ENCODE measurements at regions not wholly inside any gene's neighbourhood (a gene's known extent, or its start where the extent isn't known, plus 50 kb on each side); places are given as distances from the start of the nearest gene placed in this dataset.

- intact Hi-C loops (cut with micrococcal nuclease) = no loop called here
- Mint-ChIP-seq H3K4me3 (no peak overlapping the region), H3K36me3 (ENCODE audit: low read depth) (no peaks in the 10 kb centered on the region), H3K4me1 (ENCODE audit: low read depth) (no peaks in the 10 kb centered on the region), H3K27me3 (ENCODE audit: insufficient read depth) (peaks cover 6% of the 10 kb centered on the region), H3K27ac (no peak overlapping the region), H3K9me3 (no peaks in the 10 kb centered on the region)
- DNase-seq (ENCODE audit: low spot score) = no peak
Measured at GRCh38 chr11:32255841-32256240, 165.0 kb downstream of the RCN1 start.

- DNase-seq (ENCODE audit: low spot score) = no peak
- Mint-ChIP-seq H3K4me3 (no peak overlapping the region), H3K9me3 (no peaks in the 10 kb centered on the region), H3K36me3 (ENCODE audit: low read depth) (no peaks in the 10 kb centered on the region), H3K27me3 (ENCODE audit: insufficient read depth) (peaks cover 6% of the 10 kb centered on the region), H3K27ac (no peak overlapping the region), H3K4me1 (ENCODE audit: low read depth) (no peaks in the 10 kb centered on the region)
- intact Hi-C loops (cut with micrococcal nuclease) = no loop called here
Measured at GRCh38 chr11:32256466-32256865, 165.6 kb downstream of the RCN1 start.

GRCh38 chr11:32259641-32260081, 168.8 kb downstream of the RCN1 start:
- peaks cover 4% of the 10 kb centered on the region for H3K27me3 Mint-ChIP-seq (ENCODE audit: insufficient read depth)
- no peaks in the 10 kb centered on the region for H3K36me3 Mint-ChIP-seq (ENCODE audit: low read depth)
- no peak overlapping the region for H3K4me3 Mint-ChIP-seq
- DNase-seq (ENCODE audit: low spot score) = no peak
- H3K4me1 Mint-ChIP-seq (ENCODE audit: low read depth) = no peaks in the 10 kb centered on the region
- no peaks in the 10 kb centered on the region for H3K9me3 Mint-ChIP-seq
- intact Hi-C loops (cut with micrococcal nuclease) = no loop called here
- no peak overlapping the region for H3K27ac Mint-ChIP-seq

- Mint-ChIP-seq H3K36me3 (ENCODE audit: low read depth) (no peaks in the 10 kb centered on the region), H3K4me1 (ENCODE audit: low read depth) (no peaks in the 10 kb centered on the region), H3K27me3 (ENCODE audit: insufficient read depth) (peaks cover 4% of the 10 kb centered on the region), H3K27ac (no peak overlapping the region), H3K9me3 (no peaks in the 10 kb centered on the region), H3K4me3 (no peak overlapping the region)
- intact Hi-C loops (cut with micrococcal nuclease) = no loop called here
- DNase-seq (ENCODE audit: low spot score) = no peak
Measured at GRCh38 chr11:32262367-32262766, 171.5 kb downstream of the RCN1 start.

- no peak overlapping the region for H3K27ac Mint-ChIP-seq
- no peaks in the 10 kb centered on the region for H3K36me3 Mint-ChIP-seq (ENCODE audit: low read depth)
- no peaks in the 10 kb centered on the region for H3K4me1 Mint-ChIP-seq (ENCODE audit: low read depth)
- H3K9me3 Mint-ChIP-seq = no peaks in the 10 kb centered on the region
- H3K27me3 Mint-ChIP-seq (ENCODE audit: insufficient read depth) = peaks cover 3% of the 10 kb centered on the region
- no peak overlapping the region for H3K4me3 Mint-ChIP-seq
- intact Hi-C loops (cut with micrococcal nuclease) = no loop called here
- no peak for DNase-seq (ENCODE audit: low spot score)
Measured at GRCh38 chr11:32265911-32266310, 169.4 kb downstream of the WT1 start.

GRCh38 chr11:32266601-32267000, 168.7 kb downstream of the WT1 start:
- Mint-ChIP-seq H3K4me1 (ENCODE audit: low read depth) (no peaks in the 10 kb centered on the region), H3K36me3 (ENCODE audit: low read depth) (no peaks in the 10 kb centered on the region), H3K27me3 (ENCODE audit: insufficient read depth) (peaks cover 3% of the 10 kb centered on the region), H3K27ac (no peak overlapping the region), H3K9me3 (no peaks in the 10 kb centered on the region), H3K4me3 (no peak overlapping the region)
- intact Hi-C loops (cut with micrococcal nuclease) = no loop called here
- no peak for DNase-seq (ENCODE audit: low spot score)

- DNase-seq (ENCODE audit: low spot score) = no peak
- no peaks in the 10 kb centered on the region for H3K36me3 Mint-ChIP-seq (ENCODE audit: low read depth)
- no peak overlapping the region for H3K4me3 Mint-ChIP-seq
- H3K4me1 Mint-ChIP-seq (ENCODE audit: low read depth) = no peaks in the 10 kb centered on the region
- intact Hi-C loops (cut with micrococcal nuclease) = no loop called here
- no peaks in the 10 kb centered on the region for H3K9me3 Mint-ChIP-seq
- H3K27me3 Mint-ChIP-seq (ENCODE audit: insufficient read depth) = peaks cover 3% of the 10 kb centered on the region
- H3K27ac Mint-ChIP-seq = no peak overlapping the region
Measured at GRCh38 chr11:32267679-32268187, 167.6 kb downstream of the WT1 start.

GRCh38 chr11:32273931-32274330, 161.4 kb downstream of the WT1 start:
- H3K27ac Mint-ChIP-seq = no peak overlapping the region
- H3K4me1 Mint-ChIP-seq (ENCODE audit: low read depth) = no peaks in the 10 kb centered on the region
- DNase-seq (ENCODE audit: low spot score) = no peak
- no peaks in the 10 kb centered on the region for H3K9me3 Mint-ChIP-seq
- intact Hi-C loops (cut with micrococcal nuclease) = no loop called here
- H3K4me3 Mint-ChIP-seq = no peak overlapping the region
- H3K36me3 Mint-ChIP-seq (ENCODE audit: low read depth) = no peaks in the 10 kb centered on the region
- H3K27me3 Mint-ChIP-seq (ENCODE audit: insufficient read depth) = peaks cover 2% of the 10 kb centered on the region

GRCh38 chr11:32279672-32280071, 155.7 kb downstream of the WT1 start:
- peaks cover 5% of the 10 kb centered on the region for H3K4me1 Mint-ChIP-seq (ENCODE audit: low read depth)
- DNase-seq (ENCODE audit: low spot score) = no peak
- intact Hi-C loops (cut with micrococcal nuclease) = no loop called here
- no peak overlapping the region for H3K4me3 Mint-ChIP-seq
- no peak overlapping the region for H3K27ac Mint-ChIP-seq
- no peaks in the 10 kb centered on the region for H3K36me3 Mint-ChIP-seq (ENCODE audit: low read depth)
- no peaks in the 10 kb centered on the region for H3K9me3 Mint-ChIP-seq
- H3K27me3 Mint-ChIP-seq (ENCODE audit: insufficient read depth) = no peaks in the 10 kb centered on the region

GRCh38 chr11:32280339-32280738, 155.0 kb downstream of the WT1 start:
- no peaks in the 10 kb centered on the region for H3K36me3 Mint-ChIP-seq (ENCODE audit: low read depth)
- H3K4me3 Mint-ChIP-seq = no peak overlapping the region
- no peak for DNase-seq (ENCODE audit: low spot score)
- H3K27me3 Mint-ChIP-seq (ENCODE audit: insufficient read depth) = no peaks in the 10 kb centered on the region
- no peaks in the 10 kb centered on the region for H3K9me3 Mint-ChIP-seq
- H3K27ac Mint-ChIP-seq = no peak overlapping the region
- intact Hi-C loops (cut with micrococcal nuclease) = no loop called here
- H3K4me1 Mint-ChIP-seq (ENCODE audit: low read depth) = peaks cover 5% of the 10 kb centered on the region

- no peaks in the 10 kb centered on the region for H3K4me1 Mint-ChIP-seq (ENCODE audit: low read depth)
- no peak overlapping the region for H3K4me3 Mint-ChIP-seq
- H3K36me3 Mint-ChIP-seq (ENCODE audit: low read depth) = no peaks in the 10 kb centered on the region
- H3K9me3 Mint-ChIP-seq = no peaks in the 10 kb centered on the region
- peaks cover 4% of the 10 kb centered on the region for H3K27me3 Mint-ChIP-seq (ENCODE audit: insufficient read depth)
- no peak for DNase-seq (ENCODE audit: low spot score)
- intact Hi-C loops (cut with micrococcal nuclease) = no loop called here
- no peak overlapping the region for H3K27ac Mint-ChIP-seq
Measured at GRCh38 chr11:32288276-32288675, 147.1 kb downstream of the WT1 start.

- Mint-ChIP-seq H3K9me3 (no peaks in the 10 kb centered on the region), H3K27ac (no peak overlapping the region), H3K4me1 (ENCODE audit: low read depth) (no peaks in the 10 kb centered on the region), H3K27me3 (ENCODE audit: insufficient read depth) (peaks cover 4% of the 10 kb centered on the region), H3K4me3 (no peak overlapping the region), H3K36me3 (ENCODE audit: low read depth) (no peaks in the 10 kb centered on the region)
- DNase-seq (ENCODE audit: low spot score) = no peak
- intact Hi-C loops (cut with micrococcal nuclease) = no loop called here
Measured at GRCh38 chr11:32289701-32290100, 145.6 kb downstream of the WT1 start.

- no peak overlapping the region for H3K4me3 Mint-ChIP-seq
- no peaks in the 10 kb centered on the region for H3K36me3 Mint-ChIP-seq (ENCODE audit: low read depth)
- no peak overlapping the region for H3K27ac Mint-ChIP-seq
- no peaks in the 10 kb centered on the region for H3K4me1 Mint-ChIP-seq (ENCODE audit: low read depth)
- H3K9me3 Mint-ChIP-seq = no peaks in the 10 kb centered on the region
- DNase-seq (ENCODE audit: low spot score) = no peak
- intact Hi-C loops (cut with micrococcal nuclease) = no loop called here
- peaks cover 4% of the 10 kb centered on the region for H3K27me3 Mint-ChIP-seq (ENCODE audit: insufficient read depth)
Measured at GRCh38 chr11:32290783-32291182, 144.6 kb downstream of the WT1 start.

GRCh38 chr11:32297611-32298011, 137.7 kb downstream of the WT1 start:
- no peak for DNase-seq (ENCODE audit: low spot score)
- no peaks in the 10 kb centered on the region for H3K36me3 Mint-ChIP-seq (ENCODE audit: low read depth)
- no peaks in the 10 kb centered on the region for H3K4me1 Mint-ChIP-seq (ENCODE audit: low read depth)
- H3K4me3 Mint-ChIP-seq = no peak overlapping the region
- intact Hi-C loops (cut with micrococcal nuclease) = loop anchor here (1.0 kb wide), 1 partner anchor 121 kb away; no protein-coding TSS in a partner anchor
- no peaks in the 10 kb centered on the region for H3K27me3 Mint-ChIP-seq (ENCODE audit: insufficient read depth)
- H3K9me3 Mint-ChIP-seq = no peaks in the 10 kb centered on the region
- H3K27ac Mint-ChIP-seq = no peak overlapping the region
